ENCODE measurements at regions not wholly inside any gene's neighbourhood (a gene's known extent, or its start where the extent isn't known, plus 50 kb on each side); places are given as distances from the start of the nearest gene placed in this dataset.
"Not testable (repeated sequence)": the region's sequence is repeated elsewhere in the genome, so short reads cannot be mapped to it uniquely, and the experiment has no call there.

GRCh38 chr18:51458861-51459260 lies 261.4 kb upstream of the MEX3C start:
- no peak for DNase-seq (ENCODE audit: low read depth)

- no peak for DNase-seq (ENCODE audit: low read depth)
Observed at GRCh38 chr18:51461956-51462355, 264.5 kb upstream of the MEX3C start.

GRCh38 chr18:51463483-51464136 lies 266.1 kb upstream of the MEX3C start:
- no peak for DNase-seq (ENCODE audit: low read depth)

- DNase-seq (ENCODE audit: low read depth) = no peak
Observed at GRCh38 chr18:51478908-51479307, 281.4 kb upstream of the MEX3C start.

- DNase-seq (ENCODE audit: low read depth) = no peak
Observed at GRCh38 chr18:51479736-51480135, 282.3 kb upstream of the MEX3C start.

GRCh38 chr18:51480407-51481261 lies 283.2 kb upstream of the MEX3C start:
- DNase-seq (ENCODE audit: low read depth) = no peak

- no peak for DNase-seq (ENCODE audit: low read depth)
Observed at GRCh38 chr18:51486735-51487366, 289.4 kb upstream of the MEX3C start.

GRCh38 chr18:51490417-51490816 lies 292.9 kb upstream of the MEX3C start:
- no peak for DNase-seq (ENCODE audit: low read depth)

GRCh38 chr18:51490860-51491259 lies 293.4 kb upstream of the MEX3C start:
- no peak for DNase-seq (ENCODE audit: low read depth)

- no peak for DNase-seq (ENCODE audit: low read depth)
Observed at GRCh38 chr18:51491678-51492372, 294.3 kb upstream of the MEX3C start.

- DNase-seq (ENCODE audit: low read depth) = no peak
Observed at GRCh38 chr18:51498085-51498855, 300.8 kb upstream of the MEX3C start.

- DNase-seq (ENCODE audit: low read depth) = no peak
Observed at GRCh38 chr18:51503351-51503750, 305.9 kb upstream of the MEX3C start.

- DNase-seq (ENCODE audit: low read depth) = no peak
Observed at GRCh38 chr18:51506811-51507210, 309.3 kb upstream of the MEX3C start.

- DNase-seq (ENCODE audit: low read depth) = not testable (repeated sequence)
Observed at GRCh38 chr18:51508410-51508809, 310.9 kb upstream of the MEX3C start.

GRCh38 chr18:51510020-51510419 lies 312.5 kb upstream of the MEX3C start:
- DNase-seq (ENCODE audit: low read depth) = no peak

GRCh38 chr18:51513517-51513916 lies 316.0 kb upstream of the MEX3C start:
- DNase-seq (ENCODE audit: low read depth) = no peak

GRCh38 chr18:51514128-51514527 lies 316.6 kb upstream of the MEX3C start:
- no peak for DNase-seq (ENCODE audit: low read depth)

GRCh38 chr18:51516478-51517038 lies 319.1 kb upstream of the MEX3C start:
- no peak for DNase-seq (ENCODE audit: low read depth)

GRCh38 chr18:51519571-51519970 lies 322.1 kb upstream of the MEX3C start:
- DNase-seq (ENCODE audit: low read depth) = no peak

- DNase-seq (ENCODE audit: low read depth) = no peak
Observed at GRCh38 chr18:51520676-51521180, 323.2 kb upstream of the MEX3C start.

- DNase-seq (ENCODE audit: low read depth) = no peak
Observed at GRCh38 chr18:51522338-51522737, 324.9 kb upstream of the MEX3C start.

All from HS-27A (cell line).